SK-N-MC (cell line): ENCODE measurements at regions not wholly inside any gene's neighbourhood (a gene's known extent, or its start where the extent isn't known, plus 50 kb on each side); places are given as distances from the start of the nearest gene placed in this dataset.

ENCODE experiments used
- EZH2 ChIP-seq: fragments of 200-600 bp; sonication (generic); IDR thresholded peaks from one replicate; pipeline ENCODE4 v1.6.1; 2017; ENCODE audit warnings: antibody characterized with exemption
- FOXP2 ChIP-seq: optimal IDR thresholded peaks from 2 replicates; pipeline ENCODE3; 2011; ENCODE audit warnings: mild to moderate bottlenecking, moderate library complexity; ENCODE audit not compliant: insufficient read depth; ENCODE audit errors: extremely low read length, control extremely low read depth
- POLR2AphosphoS5 ChIP-seq: IDR thresholded peaks from 2 replicates; pipeline ENCODE4 v1.6.1; 2012; ENCODE audit warnings: mild to moderate bottlenecking, low read depth, low read length, borderline replicate concordance

DNA sequence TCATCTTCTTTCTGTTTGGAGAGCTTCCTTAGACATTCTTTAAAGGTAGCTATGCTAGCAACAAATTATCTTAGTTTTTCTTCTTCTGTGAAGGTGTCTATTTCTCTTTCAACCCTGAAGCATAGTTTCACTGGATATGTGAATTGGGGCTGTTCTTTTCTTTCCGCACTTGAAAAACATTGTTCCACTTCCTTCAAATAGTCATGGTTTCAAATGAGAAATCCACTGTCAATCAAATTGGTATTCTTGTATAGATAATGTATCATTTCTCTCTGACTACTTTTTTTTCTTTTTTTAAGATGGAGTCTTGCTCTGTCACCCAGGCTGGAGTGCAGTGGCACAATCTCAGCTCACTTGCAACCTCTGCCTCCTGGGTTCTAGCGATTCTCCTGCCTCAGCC lies 254.0 kb downstream of the ANAPC1 start:
- TF ChIP-seq EZH2 (no peak), POLR2AphosphoS5 (no peak), FOXP2 (no peak)
